ENCODE measurements at regions not wholly inside any gene's neighbourhood (a gene's known extent, or its start where the extent isn't known, plus 50 kb on each side); places are given as distances from the start of the nearest gene placed in this dataset.
"Not testable (repeated sequence)": the region's sequence is repeated elsewhere in the genome, so short reads cannot be mapped to it uniquely, and the experiment has no call there.

GRCh38 chr1:30660241-30660640 lies 63.1 kb downstream of the MATN1 start:
- 53% methylated on average over 6 of the region's 8 CpGs for WGBS (ENCODE audit: insufficient coverage)
- H3K36me3 ChIP-seq (ENCODE audit: control insufficient read depth, insufficient read depth, low read length): no peaks in the 10 kb centered on the region
- no peak for DNase-seq
- no peak overlapping the region for H3K4me3 ChIP-seq (ENCODE audit: low read length)
- peaks cover 15% of the 10 kb centered on the region for H3K27me3 ChIP-seq (ENCODE audit: control insufficient read depth, insufficient read depth, low read length)
- H3K27ac ChIP-seq (ENCODE audit: low read length): no peak overlapping the region
- H3K9me3 ChIP-seq (replicated peaks; ENCODE audit: control insufficient read depth, low read depth, low read length): no peaks in the 10 kb centered on the region
- peaks cover 23% of the 10 kb centered on the region for H3K4me1 ChIP-seq (ENCODE audit: control insufficient read depth, insufficient read depth, low read length)

GRCh38 chr1:30659702-30660101 lies 63.7 kb downstream of the MATN1 start:
- Histone ChIP-seq H3K27ac (ENCODE audit: low read length) (no peak overlapping the region), H3K27me3 (ENCODE audit: control insufficient read depth, insufficient read depth, low read length) (peaks cover 15% of the 10 kb centered on the region), H3K4me3 (ENCODE audit: low read length) (no peak overlapping the region), H3K9me3 (replicated peaks; ENCODE audit: control insufficient read depth, low read depth, low read length) (no peaks in the 10 kb centered on the region), H3K36me3 (ENCODE audit: control insufficient read depth, insufficient read depth, low read length) (no peaks in the 10 kb centered on the region), H3K4me1 (ENCODE audit: control insufficient read depth, insufficient read depth, low read length) (peaks cover 20% of the 10 kb centered on the region)
- no peak for DNase-seq
- WGBS (ENCODE audit: insufficient coverage): 77% methylated on average over 6 of the region's 8 CpGs

GRCh38 chr1:30658375-30658774 lies 65.0 kb downstream of the MATN1 start:
- not testable (repeated sequence) for H3K4me1 ChIP-seq (ENCODE audit: control insufficient read depth, insufficient read depth, low read length); H3K4me3 ChIP-seq (ENCODE audit: low read length); H3K36me3 ChIP-seq (ENCODE audit: control insufficient read depth, insufficient read depth, low read length); H3K9me3 ChIP-seq (replicated peaks; ENCODE audit: control insufficient read depth, low read depth, low read length); H3K27ac ChIP-seq (ENCODE audit: low read length); DNase-seq
- 82% methylated on average over 4 of the region's 4 CpGs for WGBS (ENCODE audit: insufficient coverage)
- peaks cover 13% of the 10 kb centered on the region for H3K27me3 ChIP-seq (ENCODE audit: control insufficient read depth, insufficient read depth, low read length)

- 71% methylated on average over 5 of the region's 8 CpGs for WGBS (ENCODE audit: insufficient coverage)
- no peak overlapping the region for H3K27ac ChIP-seq (ENCODE audit: low read length)
- no peaks in the 10 kb centered on the region for H3K9me3 ChIP-seq (replicated peaks; ENCODE audit: control insufficient read depth, low read depth, low read length)
- no peaks in the 10 kb centered on the region for H3K36me3 ChIP-seq (ENCODE audit: control insufficient read depth, insufficient read depth, low read length)
- no peak overlapping the region for H3K4me3 ChIP-seq (ENCODE audit: low read length)
- H3K27me3 ChIP-seq (ENCODE audit: control insufficient read depth, insufficient read depth, low read length): peaks cover 13% of the 10 kb centered on the region
- no peak for DNase-seq
- peaks cover 5% of the 10 kb centered on the region for H3K4me1 ChIP-seq (ENCODE audit: control insufficient read depth, insufficient read depth, low read length)
Measured at GRCh38 chr1:30658014-30658336, 65.4 kb downstream of the MATN1 start.

GRCh38 chr1:30657131-30658013 lies 66.0 kb downstream of the MATN1 start:
- 55% methylated on average over 21 of the region's 22 CpGs for WGBS (ENCODE audit: insufficient coverage)
- no peak for DNase-seq
- no peak overlapping the region for H3K27ac ChIP-seq (ENCODE audit: low read length)

GRCh38 chr1:30656171-30656940 lies 67.0 kb downstream of the MATN1 start:
- no peak overlapping the region for H3K4me3 ChIP-seq (ENCODE audit: low read length)
- H3K9me3 ChIP-seq (replicated peaks; ENCODE audit: control insufficient read depth, low read depth, low read length): no peaks in the 10 kb centered on the region

More at GRCh38 chr1:30657131-30658013, 66.0 kb downstream of the MATN1 start:
- H3K4me3 ChIP-seq (ENCODE audit: low read length): no peak overlapping the region
- no peaks in the 10 kb centered on the region for H3K36me3 ChIP-seq (ENCODE audit: control insufficient read depth, insufficient read depth, low read length)
- H3K4me1 ChIP-seq (ENCODE audit: control insufficient read depth, insufficient read depth, low read length): peaks cover 3% of the 10 kb centered on the region
- H3K9me3 ChIP-seq (replicated peaks; ENCODE audit: control insufficient read depth, low read depth, low read length): no peaks in the 10 kb centered on the region
- H3K27me3 ChIP-seq (ENCODE audit: control insufficient read depth, insufficient read depth, low read length): peaks cover 14% of the 10 kb centered on the region

GRCh38 chr1:30655672-30656071 lies 67.7 kb downstream of the MATN1 start:
- DNase-seq: no peak
- Histone ChIP-seq H3K27me3 (ENCODE audit: control insufficient read depth, insufficient read depth, low read length) (peaks cover 19% of the 10 kb centered on the region), H3K4me1 (ENCODE audit: control insufficient read depth, insufficient read depth, low read length) (no peaks in the 10 kb centered on the region), H3K9me3 (replicated peaks; ENCODE audit: control insufficient read depth, low read depth, low read length) (no peaks in the 10 kb centered on the region), H3K27ac (ENCODE audit: low read length) (no peak overlapping the region), H3K36me3 (ENCODE audit: control insufficient read depth, insufficient read depth, low read length) (no peaks in the 10 kb centered on the region), H3K4me3 (ENCODE audit: low read length) (no peak overlapping the region)
- WGBS (ENCODE audit: insufficient coverage): 89% methylated on average over 1 of the region's 3 CpGs

More at GRCh38 chr1:30656171-30656940, 67.0 kb downstream of the MATN1 start:
- peaks cover 14% of the 10 kb centered on the region for H3K27me3 ChIP-seq (ENCODE audit: control insufficient read depth, insufficient read depth, low read length)
- 52% methylated on average over 21 of the region's 27 CpGs for WGBS (ENCODE audit: insufficient coverage)
- H3K36me3 ChIP-seq (ENCODE audit: control insufficient read depth, insufficient read depth, low read length): no peaks in the 10 kb centered on the region
- no peaks in the 10 kb centered on the region for H3K4me1 ChIP-seq (ENCODE audit: control insufficient read depth, insufficient read depth, low read length)
- no peak overlapping the region for H3K27ac ChIP-seq (ENCODE audit: low read length)
- DNase-seq: no peak

- DNase-seq: no peak
- H3K9me3 ChIP-seq (replicated peaks; ENCODE audit: control insufficient read depth, low read depth, low read length): no peaks in the 10 kb centered on the region
- H3K4me1 ChIP-seq (ENCODE audit: control insufficient read depth, insufficient read depth, low read length): no peaks in the 10 kb centered on the region
- 81% methylated on average over 3 of the region's 5 CpGs for WGBS (ENCODE audit: insufficient coverage)
- no peak overlapping the region for H3K27ac ChIP-seq (ENCODE audit: low read length)
- H3K27me3 ChIP-seq (ENCODE audit: control insufficient read depth, insufficient read depth, low read length): peaks cover 27% of the 10 kb centered on the region
- no peak overlapping the region for H3K4me3 ChIP-seq (ENCODE audit: low read length)
- no peaks in the 10 kb centered on the region for H3K36me3 ChIP-seq (ENCODE audit: control insufficient read depth, insufficient read depth, low read length)
Measured at GRCh38 chr1:30654188-30654587, 69.2 kb downstream of the MATN1 start.

GRCh38 chr1:30652152-30652841 lies 71.1 kb downstream of the MATN1 start:
- Histone ChIP-seq H3K27ac (ENCODE audit: low read length) (no peak overlapping the region), H3K4me3 (ENCODE audit: low read length) (no peak overlapping the region), H3K9me3 (replicated peaks; ENCODE audit: control insufficient read depth, low read depth, low read length) (no peaks in the 10 kb centered on the region), H3K4me1 (ENCODE audit: control insufficient read depth, insufficient read depth, low read length) (no peaks in the 10 kb centered on the region), H3K36me3 (ENCODE audit: control insufficient read depth, insufficient read depth, low read length) (no peaks in the 10 kb centered on the region), H3K27me3 (ENCODE audit: control insufficient read depth, insufficient read depth, low read length) (peaks cover 28% of the 10 kb centered on the region)
- 38% methylated on average over 4 of the region's 4 CpGs for WGBS (ENCODE audit: insufficient coverage)
- no peak for DNase-seq

GRCh38 chr1:30651395-30651794 lies 72.0 kb downstream of the MATN1 start:
- not testable (repeated sequence) for H3K9me3 ChIP-seq (replicated peaks; ENCODE audit: control insufficient read depth, low read depth, low read length); DNase-seq; H3K4me3 ChIP-seq (ENCODE audit: low read length); H3K36me3 ChIP-seq (ENCODE audit: control insufficient read depth, insufficient read depth, low read length); H3K27ac ChIP-seq (ENCODE audit: low read length); H3K4me1 ChIP-seq (ENCODE audit: control insufficient read depth, insufficient read depth, low read length)
- H3K27me3 ChIP-seq (ENCODE audit: control insufficient read depth, insufficient read depth, low read length): peaks cover 28% of the 10 kb centered on the region
- 48% methylated on average over 5 of the region's 5 CpGs for WGBS (ENCODE audit: insufficient coverage)
